GM19452 (cell line): ENCODE measurements at regions not wholly inside any gene's neighbourhood (a gene's known extent, or its start where the extent isn't known, plus 50 kb on each side); places are given as distances from the start of the nearest gene placed in this dataset.

ENCODE experiments used
- ATAC-seq: cut with Tn5 transposase; IDR thresholded peaks from one replicate; pipeline ENCODE4 v1.9.1; 2021; ENCODE audit not compliant: unreplicated experiment

DNA sequence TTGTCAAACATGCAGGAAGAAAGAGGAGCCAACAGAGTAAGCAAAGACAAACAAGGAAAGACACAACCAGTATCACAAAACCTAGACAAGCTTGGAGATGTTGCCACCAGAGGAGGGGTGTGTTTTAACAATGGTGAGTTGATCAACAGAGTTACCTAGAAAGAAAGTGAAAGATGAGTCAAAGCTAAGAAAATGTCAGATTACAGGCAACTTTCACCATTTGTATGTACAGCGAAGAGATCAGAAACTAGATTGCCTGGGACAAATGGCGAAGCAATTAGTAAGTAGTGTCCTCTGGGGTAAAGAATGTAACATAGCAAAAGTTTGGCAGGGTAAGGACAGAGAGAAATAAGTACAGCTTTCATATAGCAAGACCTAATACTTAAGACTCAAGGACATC, 51.6 kb upstream of the POU3F2 start:
- ATAC-seq = no peak

DNA sequence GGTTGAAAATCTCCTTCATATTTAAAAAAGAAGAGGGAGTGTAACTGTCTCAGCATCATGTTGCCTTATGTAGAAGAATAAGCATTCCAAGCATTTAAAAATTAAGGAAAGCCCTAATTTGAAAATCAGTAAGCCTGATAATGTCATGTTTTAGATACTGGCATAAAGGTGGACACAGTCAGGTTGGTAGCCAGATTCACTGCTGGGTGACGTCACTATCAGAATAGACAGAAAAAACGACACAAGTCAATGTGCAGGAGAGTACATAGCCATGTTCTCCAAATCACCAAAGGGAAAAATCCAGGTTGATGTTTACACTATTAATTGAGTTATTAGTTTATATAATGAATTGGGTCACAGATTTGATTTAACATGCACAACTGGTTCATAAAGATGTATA, 50.8 kb upstream of the POU3F2 start:
- no peak for ATAC-seq
